Small intestine (tissue), 7 donors: ENCODE measurements at regions not wholly inside any gene's neighbourhood (a gene's known extent, or its start where the extent isn't known, plus 50 kb on each side); places are given as distances from the start of the nearest gene placed in this dataset.
A peak's percentile ranks its signal among the peaks of the same experiment; 100 is the strongest.

Source experiments
- DNase-seq, 2 donors: peaks; one replicate each; pipeline versions ENCODE4 v3.0.0 to v3.0.0-alpha.2; 2013
- FAIRE-seq: peaks from 2 replicates; lab custom pipeline; 2012; peaks lifted over from hg19 to GRCh38; lab: Jason Lieb, UNC
- H3K27ac ChIP-seq, 3 donors: one replicate each; pipeline ENCODE4 v1.5.1; 2013; ENCODE audit warnings: low read length in 2 of 3, mild to moderate bottlenecking in 2 of 3, control low read depth in 1 of 3, inconsistent platforms in 1 of 3, low read depth in 1 of 3, moderate library complexity in 1 of 3
- H3K27me3 ChIP-seq, 3 donors: one replicate each; pipeline ENCODE4 v1.6.1; 2013; ENCODE audit warnings: low read length in 3 of 3, inconsistent platforms in 1 of 3; ENCODE audit not compliant: control insufficient read depth in 3 of 3, insufficient read depth in 3 of 3
- H3K36me3 ChIP-seq, 3 donors: one replicate each; pipeline ENCODE4 v1.6.1; 2013; ENCODE audit warnings: low read length in 3 of 3, inconsistent platforms in 1 of 3, low read depth in 1 of 3, mild to moderate bottlenecking in 1 of 3, moderate library complexity in 1 of 3; ENCODE audit not compliant: control insufficient read depth in 3 of 3, insufficient read depth in 2 of 3
- H3K4me1 ChIP-seq, 3 donors: one replicate each; pipeline ENCODE4 v1.6.1; 2013; ENCODE audit warnings: low read length in 2 of 3, inconsistent platforms in 1 of 3, low read depth in 1 of 3, mild to moderate bottlenecking in 1 of 3, moderate library complexity in 1 of 3; ENCODE audit not compliant: control insufficient read depth in 3 of 3, insufficient read depth in 2 of 3
- H3K4me3 ChIP-seq, 3 donors: one replicate each; pipeline ENCODE4 v1.5.1; 2013; ENCODE audit warnings: low read length in 3 of 3, control low read depth in 1 of 3, inconsistent platforms in 1 of 3, low read depth in 1 of 3, mild to moderate bottlenecking in 1 of 3, moderate library complexity in 1 of 3
- H3K9me3 ChIP-seq, 2 donors: one replicate each; pipeline ENCODE4 v1.6.1; 2013; ENCODE audit warnings: low read depth in 1 of 2, low read length in 1 of 2; ENCODE audit not compliant: control insufficient read depth in 2 of 2, insufficient read depth in 1 of 2
- WGBS, 3 donors: extraction: QIAGEN DNeasy Blood & Tissue Kit; methylation state at CpG; one replicate each; pipeline ENCODE4 v1.1.7; 2013; 5-methylcytosine and 5-hydroxymethylcytosine counted together
- donor health status: healthy with polysubstance abuse.
- donor health status: control.
- donor health status: control.
- donor health status: Bipolar disorder and iron deficiency.
- donor health status: healthy.

- FAIRE-seq = no peak
- WGBS, 3 donors = 70 to 90% (median 76%) methylated on average over 3 of the region's 3 CpGs
- peak overlapping the region in 1 of 3 donors; percentile 55 for H3K27ac ChIP-seq
These were observed 162.0 kb downstream of the KLF6 start for GRCh38 chr10:3622845-3623621.

GRCh38 chr10:3622427-3622826 is 162.6 kb downstream of the KLF6 start:
- Histone ChIP-seq H3K9me3 (peaks cover 0 to 3% of the 10 kb centered on the region in 2 donors), H3K27ac (no peak overlapping the region), H3K27me3 (no peaks in the 10 kb centered on the region), H3K4me3 (no peak overlapping the region), H3K36me3 (no peaks in the 10 kb centered on the region), H3K4me1 (no peaks in the 10 kb centered on the region)
- 59 to 76% (median 65%) methylated on average over 2 of the region's 2 CpGs for WGBS, 3 donors
- FAIRE-seq (no peak), DNase-seq (peak in 1 of 2 donors; percentile 16)

More at GRCh38 chr10:3622845-3623621, 162.0 kb downstream of the KLF6 start:
- H3K4me1 ChIP-seq = no peaks in the 10 kb centered on the region
- peaks cover 0 to 3% of the 10 kb centered on the region in 2 donors for H3K9me3 ChIP-seq
- H3K36me3 ChIP-seq = no peaks in the 10 kb centered on the region
- no peak overlapping the region for H3K4me3 ChIP-seq
- DNase-seq = no peak
- no peaks in the 10 kb centered on the region for H3K27me3 ChIP-seq

GRCh38 chr10:3620818-3621217 is 164.2 kb downstream of the KLF6 start:
- Histone ChIP-seq H3K27ac (no peak overlapping the region), H3K4me3 (no peak overlapping the region), H3K27me3 (no peaks in the 10 kb centered on the region), H3K4me1 (no peaks in the 10 kb centered on the region), H3K36me3 (no peaks in the 10 kb centered on the region), H3K9me3 (peaks cover 0 to 3% of the 10 kb centered on the region in 2 donors)
- FAIRE-seq (no peak), DNase-seq (no peak)
- WGBS, 3 donors = 70 to 88% (median 79%) methylated on average over 2 of the region's 2 CpGs

GRCh38 chr10:3619241-3619640 is 165.8 kb downstream of the KLF6 start:
- no peak for DNase-seq
- H3K9me3 ChIP-seq = peaks cover 0 to 3% of the 10 kb centered on the region in 2 donors
- H3K36me3 ChIP-seq = no peaks in the 10 kb centered on the region
- no peaks in the 10 kb centered on the region for H3K27me3 ChIP-seq
- no peaks in the 10 kb centered on the region for H3K4me1 ChIP-seq
- H3K27ac ChIP-seq = no peak overlapping the region
- FAIRE-seq = no peak
- 54 to 84% (median 70%) methylated on average over 2 of the region's 2 CpGs for WGBS, 3 donors
- H3K4me3 ChIP-seq = no peak overlapping the region

- Histone ChIP-seq H3K36me3 (no peaks in the 10 kb centered on the region), H3K4me3 (no peak overlapping the region), H3K4me1 (no peaks in the 10 kb centered on the region), H3K9me3 (no peaks in the 10 kb centered on the region), H3K27ac (no peak overlapping the region), H3K27me3 (no peaks in the 10 kb centered on the region)
- DNase-seq (no peak), FAIRE-seq (no peak)
These were observed 168.1 kb downstream of the KLF6 start for GRCh38 chr10:3616880-3617279.

GRCh38 chr10:3613318-3613717 is 171.7 kb downstream of the KLF6 start:
- Histone ChIP-seq H3K27me3 (no peaks in the 10 kb centered on the region), H3K27ac (no peak overlapping the region), H3K4me3 (no peak overlapping the region), H3K36me3 (no peaks in the 10 kb centered on the region), H3K4me1 (no peaks in the 10 kb centered on the region), H3K9me3 (no peaks in the 10 kb centered on the region)
- no peak for FAIRE-seq
- WGBS, 3 donors = 60 to 79% (median 73%) methylated on average over 1 of the region's 1 CpG
- DNase-seq = no peak

GRCh38 chr10:3612183-3613001 is 172.6 kb downstream of the KLF6 start:
- FAIRE-seq = no peak
- H3K4me3 ChIP-seq = no peak overlapping the region
- WGBS, 3 donors = 96 to 98% (median 97%) methylated on average over 3 of the region's 3 CpGs

GRCh38 chr10:3606309-3606708 is 178.7 kb downstream of the KLF6 start:
- Histone ChIP-seq H3K27me3 (no peaks in the 10 kb centered on the region), H3K9me3 (peaks cover 0 to 12% of the 10 kb centered on the region in 2 donors), H3K4me3 (no peak overlapping the region), H3K36me3 (no peaks in the 10 kb centered on the region), H3K4me1 (no peaks in the 10 kb centered on the region), H3K27ac (no peak overlapping the region)
- DNase-seq = no peak
- WGBS, 3 donors = 74 to 81% (median 78%) methylated on average over 1 of the region's 1 CpG
- no peak for FAIRE-seq

More at GRCh38 chr10:3612183-3613001, 172.6 kb downstream of the KLF6 start:
- no peaks in the 10 kb centered on the region for H3K27me3 ChIP-seq
- no peak overlapping the region for H3K27ac ChIP-seq
- no peaks in the 10 kb centered on the region for H3K36me3 ChIP-seq
- peaks cover 0 to 3% of the 10 kb centered on the region in 2 donors for H3K9me3 ChIP-seq
- H3K4me1 ChIP-seq = no peaks in the 10 kb centered on the region
- DNase-seq = no peak
